ENCODE measurements at regions not wholly inside any gene's neighbourhood (a gene's known extent, or its start where the extent isn't known, plus 50 kb on each side); places are given as distances from the start of the nearest gene placed in this dataset.

DNA sequence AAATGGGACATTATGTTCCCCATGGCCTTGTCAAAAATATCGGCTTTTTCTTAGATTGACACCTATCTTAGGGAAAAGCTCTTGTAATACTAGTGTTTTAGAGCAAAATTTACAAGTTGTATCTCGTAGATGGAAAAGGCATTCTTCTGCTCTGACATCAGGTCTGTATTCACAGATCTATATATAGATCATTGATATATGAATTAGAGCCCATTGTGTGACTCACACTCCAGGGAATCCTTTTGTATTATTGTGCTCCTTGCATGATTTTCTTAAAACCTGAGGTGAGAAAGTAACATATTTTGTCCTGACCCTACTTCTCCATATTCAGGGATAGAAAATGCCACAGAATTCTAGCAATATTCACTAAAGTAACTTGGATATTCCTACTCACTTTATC, 1160.8 kb upstream of the B3GALT2 start:
- no peak for DNase-seq (ENCODE audit: low read depth in 2 of 2)

DNA sequence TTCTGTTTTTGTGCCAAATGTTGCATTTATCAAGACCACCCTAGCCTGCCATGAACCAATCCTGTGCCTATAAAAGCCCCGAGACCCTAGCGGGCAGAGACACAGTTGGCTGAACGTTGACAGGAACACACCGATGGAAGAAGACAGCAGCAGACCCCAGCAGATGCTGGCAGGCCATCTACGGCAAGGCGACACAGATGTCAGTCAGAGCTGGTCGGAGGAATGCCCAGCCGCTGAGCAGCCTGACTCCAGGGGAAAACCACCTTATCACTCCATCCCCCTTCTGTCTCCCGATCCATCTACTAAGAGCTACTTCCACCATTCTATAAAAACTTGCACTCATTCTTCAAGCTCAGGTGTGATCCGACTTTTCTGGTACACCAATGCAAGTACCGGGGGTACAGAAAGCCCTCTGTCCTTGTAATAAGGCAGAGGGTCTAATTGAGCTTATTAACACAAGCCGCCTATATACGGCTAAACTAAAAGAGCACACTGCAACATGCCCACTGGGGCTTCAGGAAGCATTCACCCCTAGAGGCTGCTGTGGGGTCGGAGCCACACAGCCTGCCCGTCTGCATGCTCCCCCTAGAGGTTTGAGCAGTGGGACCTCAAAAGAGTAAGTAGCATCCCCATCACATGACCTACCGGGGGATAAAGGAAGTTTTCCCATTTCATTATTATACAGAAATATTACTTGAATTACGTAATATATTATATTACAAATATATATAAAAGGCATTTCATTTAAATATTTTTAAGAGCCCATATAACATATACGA, 1156.3 kb upstream of the B3GALT2 start:
- DNase-seq (ENCODE audit: low read depth in 2 of 2), result no peak

DNA sequence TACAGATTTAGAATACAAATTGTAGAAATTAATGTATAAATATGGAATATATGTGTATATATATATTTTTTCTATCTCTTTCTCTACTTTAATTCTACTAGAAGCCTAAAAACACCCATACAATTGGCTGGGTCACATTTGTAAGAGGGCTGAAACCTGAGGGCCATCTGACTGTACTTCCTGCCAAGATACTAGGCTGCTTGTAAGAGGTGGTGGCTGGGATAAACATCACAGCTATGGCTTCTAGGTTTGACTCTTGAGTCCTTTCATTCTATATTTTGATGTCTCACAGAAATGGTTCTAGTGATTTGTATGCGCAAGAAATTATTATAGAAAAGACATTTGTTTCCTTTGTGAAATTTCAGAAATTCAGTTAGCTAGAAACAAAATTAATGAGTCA, 1155.2 kb upstream of the B3GALT2 start:
- no peak for DNase-seq (ENCODE audit: low read depth in 2 of 2)

DNA sequence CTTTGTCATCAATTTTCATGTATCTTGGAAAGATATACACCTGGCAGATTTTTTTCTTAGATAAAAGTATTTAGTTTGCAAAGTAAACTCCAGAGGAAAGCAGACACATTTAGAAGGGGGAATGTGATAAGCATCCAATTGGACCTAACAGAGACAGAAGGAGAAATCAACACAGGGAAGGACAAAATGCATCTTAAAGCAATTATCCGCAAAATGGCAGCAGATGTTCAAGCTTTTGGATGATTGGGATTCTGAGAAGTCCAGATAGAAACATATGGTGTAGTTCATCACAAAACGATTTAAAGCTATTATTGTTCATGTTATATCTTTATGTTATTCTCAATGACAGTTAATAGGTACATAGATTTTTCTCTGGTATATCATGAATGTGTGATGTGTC, 1153.1 kb upstream of the B3GALT2 start:
- no peak for DNase-seq (ENCODE audit: low read depth in 2 of 2)

DNA sequence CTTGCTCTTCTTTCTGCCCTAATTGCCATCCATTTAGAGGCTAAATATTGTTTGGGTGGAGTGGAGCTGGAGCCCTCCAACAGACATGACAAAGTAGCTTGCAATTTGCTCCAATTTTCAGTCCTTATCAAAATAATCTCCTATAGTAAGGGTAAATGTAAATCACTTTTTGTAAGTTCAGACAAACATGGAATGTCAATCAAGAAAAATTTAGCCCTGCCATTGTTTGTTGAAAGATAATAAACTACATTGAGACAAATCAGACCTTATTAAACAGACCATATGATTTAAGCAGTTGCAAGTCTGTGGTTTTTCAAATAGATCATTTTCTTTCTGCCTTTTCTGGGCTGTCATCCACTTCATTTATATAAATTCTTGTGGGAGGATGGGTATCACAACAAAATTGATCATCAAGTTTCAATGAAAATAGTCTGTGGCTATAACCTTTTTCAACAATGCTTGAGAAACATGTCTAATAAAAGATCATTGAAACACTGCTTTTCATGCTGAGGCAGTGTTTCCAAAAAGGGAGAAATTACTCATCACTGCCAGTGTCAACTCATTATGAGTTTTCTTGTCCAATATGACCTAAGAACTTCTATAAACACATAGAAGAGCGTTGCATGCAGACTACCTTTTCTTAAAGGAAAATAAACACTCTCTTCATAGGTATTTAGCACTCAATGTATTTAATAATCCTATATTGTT, 1152.0 kb upstream of the B3GALT2 start:
- peak in 1 of 2 donors; percentile 24 for DNase-seq (ENCODE audit: low read depth in 2 of 2)

DNA sequence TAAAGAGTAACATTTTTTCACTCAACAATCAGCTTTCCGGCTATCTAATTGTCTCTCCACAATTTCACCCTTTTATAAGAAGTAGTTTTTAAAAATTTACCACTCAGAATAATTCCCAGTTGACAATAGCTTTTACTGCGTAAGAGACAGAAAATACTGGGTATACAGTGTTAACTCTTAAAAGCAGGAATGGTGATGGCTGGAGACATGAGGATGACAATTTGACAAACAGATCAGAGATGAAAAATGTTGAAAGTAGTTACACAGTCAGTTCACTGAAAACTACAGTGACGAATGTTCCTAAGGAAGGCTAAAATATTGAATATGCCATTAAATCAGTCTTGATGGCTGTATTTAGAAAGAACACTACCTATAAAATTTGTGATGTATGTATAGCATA, 1146.8 kb upstream of the B3GALT2 start:
- DNase-seq (ENCODE audit: low read depth in 2 of 2), result no peak

DNA sequence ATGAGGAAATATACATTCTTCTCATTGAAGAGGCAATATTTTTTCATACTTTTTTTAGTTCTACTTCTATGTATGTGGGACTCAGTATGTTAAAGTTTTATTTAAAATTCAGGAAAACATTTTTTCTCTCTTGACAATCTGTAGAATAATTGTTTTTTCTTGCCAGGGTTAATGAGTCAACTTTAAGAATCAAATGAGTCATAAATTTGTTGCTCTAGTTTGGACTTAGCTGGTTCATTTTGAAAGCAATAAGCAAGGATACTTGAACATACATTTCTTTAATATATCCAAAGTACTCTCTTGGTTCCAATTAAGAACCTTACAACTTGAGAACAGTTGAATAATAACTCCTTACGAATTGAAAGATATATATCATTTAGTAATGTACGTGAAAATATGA, 1145.3 kb upstream of the B3GALT2 start:
- no peak for DNase-seq (ENCODE audit: low read depth in 2 of 2)

DNA sequence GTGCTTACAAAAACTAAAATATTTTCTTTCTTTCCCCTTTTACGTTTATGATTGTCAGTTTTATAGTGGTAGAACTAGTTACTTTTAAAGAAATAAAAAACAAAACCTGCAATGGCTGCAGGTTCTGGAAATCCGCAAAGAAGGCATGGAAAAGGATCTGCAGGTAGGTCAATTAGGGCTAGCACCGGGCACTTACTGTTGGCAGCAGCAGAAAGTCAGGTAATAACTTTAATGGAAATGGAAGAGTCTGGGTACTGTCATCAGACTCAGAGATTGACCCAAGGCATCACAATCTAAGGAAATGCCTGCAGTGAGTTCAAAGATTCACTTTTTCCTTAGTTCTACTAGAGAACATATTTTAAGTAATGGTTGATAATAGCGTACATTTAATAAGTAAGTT, 1136.3 kb upstream of the B3GALT2 start:
- DNase-seq (ENCODE audit: low read depth in 2 of 2), result no peak

DNA sequence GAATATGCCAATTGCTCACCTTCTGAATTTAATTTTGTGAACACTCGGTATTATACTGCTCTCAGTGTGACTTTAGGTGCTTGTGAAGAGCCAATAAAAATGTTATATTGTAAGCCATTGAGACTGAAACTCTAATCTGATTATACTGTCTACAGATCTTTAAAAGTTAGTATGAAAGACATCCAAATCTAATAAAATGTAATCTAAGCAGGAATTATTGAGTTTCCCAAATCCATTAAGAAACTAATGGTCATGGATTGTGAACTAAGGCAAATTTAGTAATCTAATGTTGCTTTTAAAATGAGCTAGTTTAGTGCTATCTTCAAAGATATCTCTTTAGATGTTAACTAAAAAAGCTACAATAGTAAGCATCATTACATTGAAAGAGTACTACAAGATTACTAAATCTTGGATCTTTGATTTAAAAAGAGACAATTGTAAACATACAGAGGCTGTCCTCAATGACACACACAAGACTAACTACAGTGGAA, 1132.4 kb upstream of the B3GALT2 start:
- no peak for DNase-seq (ENCODE audit: low read depth in 2 of 2)

DNA sequence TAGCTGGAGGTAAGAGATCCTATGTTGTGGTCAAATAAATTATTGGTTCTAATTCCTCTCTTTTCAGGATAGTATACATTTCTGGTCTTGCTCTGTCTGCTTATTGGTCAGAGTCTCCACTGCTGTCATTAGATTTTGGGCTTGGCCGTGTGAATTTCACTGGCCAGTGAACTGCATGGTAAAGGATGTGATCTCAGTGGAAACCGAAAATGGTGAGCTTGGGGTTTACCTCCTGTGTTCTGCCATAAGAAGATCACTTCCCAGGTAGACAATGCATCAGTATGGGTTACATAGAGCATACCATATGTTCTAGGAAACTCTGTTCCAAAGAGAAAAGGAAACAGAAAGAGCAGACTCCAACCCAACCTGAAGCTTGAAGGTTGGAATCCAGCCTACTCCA, 1123.3 kb upstream of the B3GALT2 start:
- no peak for DNase-seq (ENCODE audit: low read depth in 2 of 2)

DNA sequence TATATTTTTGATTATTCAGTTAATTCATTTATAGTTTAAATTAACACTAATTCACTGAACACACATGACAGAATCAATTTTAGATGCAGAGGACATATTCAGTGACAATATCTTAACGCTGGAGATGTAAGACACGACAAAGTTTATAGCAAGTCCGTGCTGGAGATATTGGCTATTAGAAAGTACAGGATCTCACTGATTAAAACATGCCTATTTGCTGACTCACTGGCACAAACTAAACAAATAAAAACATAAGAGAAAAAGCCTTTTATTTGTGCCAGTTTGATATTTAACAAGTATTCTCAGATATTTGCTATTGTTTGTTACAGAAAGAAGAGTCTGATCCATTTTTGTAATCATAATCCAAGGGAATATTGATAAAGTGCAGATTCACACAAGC, 1122.9 kb upstream of the B3GALT2 start:
- no peak for DNase-seq (ENCODE audit: low read depth in 2 of 2)

DNA sequence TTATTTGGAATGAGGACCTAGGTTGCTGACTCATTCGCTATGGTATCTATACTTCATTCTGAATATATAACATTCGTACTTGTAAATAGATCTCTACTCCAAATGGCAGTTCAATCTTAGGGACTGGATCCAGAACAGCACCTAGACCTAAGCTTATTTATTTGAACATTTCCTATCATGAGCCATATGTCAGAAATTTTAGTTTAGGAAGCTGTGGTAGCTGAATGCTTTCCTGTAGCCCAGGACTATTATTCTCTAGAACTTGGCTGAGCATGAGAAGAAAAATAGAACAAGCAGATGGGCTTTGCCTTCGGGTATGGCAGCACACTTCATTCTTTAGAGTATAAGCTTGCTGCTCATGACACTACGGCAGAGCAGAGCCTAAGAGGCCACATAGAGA, 1114.4 kb upstream of the B3GALT2 start:
- DNase-seq (ENCODE audit: low read depth in 2 of 2), result no peak

DNA sequence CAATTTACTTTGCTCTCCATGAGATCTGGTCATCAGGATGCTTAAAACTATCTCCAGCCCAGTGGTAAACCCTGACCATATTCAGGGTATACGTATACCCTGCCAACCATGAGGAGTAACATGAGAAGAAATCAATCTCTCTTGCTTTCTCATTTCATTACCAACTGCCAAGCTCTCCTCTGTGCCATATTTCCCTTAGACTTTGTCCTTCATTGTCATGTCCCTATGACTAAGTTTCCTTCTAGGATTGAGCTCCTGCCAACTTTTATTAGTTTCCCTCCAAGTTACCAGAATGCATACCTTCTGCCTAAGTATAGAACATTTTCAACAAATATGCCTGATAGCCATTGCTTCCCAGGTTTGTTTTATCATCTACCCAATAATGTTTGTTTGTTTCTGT, 1113.9 kb upstream of the B3GALT2 start:
- no peak for DNase-seq (ENCODE audit: low read depth in 2 of 2)

DNA sequence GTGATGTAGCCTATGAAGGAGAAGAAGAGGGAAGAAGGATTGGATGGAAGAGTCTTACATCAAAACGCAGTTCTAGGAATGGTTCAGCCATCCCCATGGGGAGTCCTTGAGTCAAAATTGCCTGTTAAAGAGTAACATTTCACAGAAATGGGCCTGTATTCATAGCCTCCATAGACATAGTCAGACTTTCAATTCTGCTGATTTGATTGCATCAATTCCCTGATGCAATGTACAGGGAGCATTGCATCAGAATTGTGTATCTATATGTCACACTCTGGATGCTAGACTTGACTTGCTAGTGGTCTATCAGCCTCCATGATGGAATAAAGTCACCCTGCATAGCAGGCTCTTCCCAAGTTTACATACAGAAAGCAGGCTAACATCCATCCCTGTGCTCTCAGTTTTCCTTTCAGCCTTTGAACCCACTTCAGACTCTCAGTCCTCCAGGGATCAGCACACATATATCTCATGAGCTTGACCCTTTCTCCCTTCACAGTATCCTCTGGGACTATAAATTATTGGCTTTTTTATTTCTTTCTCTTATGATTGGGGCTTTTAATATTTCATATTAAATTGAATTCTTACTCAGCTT, 1111.7 kb upstream of the B3GALT2 start:
- DNase-seq (ENCODE audit: low read depth in 2 of 2), result no peak

DNA sequence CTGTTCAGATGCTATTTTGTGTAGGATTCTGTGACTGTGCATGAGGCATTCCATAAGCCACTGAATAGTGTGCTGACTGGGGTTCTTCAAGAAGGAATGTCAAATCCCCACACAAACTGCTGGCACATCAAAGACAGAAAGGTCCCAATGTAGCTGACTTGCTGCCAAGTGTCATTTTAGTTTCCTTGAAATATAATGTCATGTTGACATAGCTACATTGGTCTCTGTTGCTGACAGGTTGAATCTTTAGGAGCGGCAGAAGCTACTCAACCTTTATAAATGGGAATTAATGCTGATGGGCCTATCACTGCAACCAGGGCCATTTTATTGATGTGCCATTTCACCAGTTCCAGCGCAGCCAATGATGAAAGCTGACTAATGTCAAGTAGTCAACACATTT, 1110.7 kb upstream of the B3GALT2 start:
- DNase-seq (ENCODE audit: low read depth in 2 of 2), result no peak

DNA sequence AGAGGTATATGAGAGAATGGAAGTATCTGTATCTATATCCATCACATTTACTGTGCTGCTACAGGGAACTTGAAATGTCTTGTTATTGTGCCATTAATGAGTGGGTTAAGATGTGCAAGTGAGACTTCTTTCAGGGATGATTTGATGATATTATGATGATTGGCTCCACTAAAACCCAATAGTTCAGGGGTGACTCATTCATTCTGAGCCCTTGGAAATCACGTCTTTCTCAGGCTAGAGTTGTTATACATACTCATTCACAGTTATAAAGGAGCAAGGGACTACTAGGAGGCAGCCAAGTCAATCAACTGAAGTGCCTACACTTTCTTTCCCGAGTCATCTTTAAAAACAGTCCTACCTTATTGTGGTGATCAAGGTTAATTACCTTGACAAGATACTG, 1109.8 kb upstream of the B3GALT2 start:
- no peak for DNase-seq (ENCODE audit: low read depth in 2 of 2)

DNA sequence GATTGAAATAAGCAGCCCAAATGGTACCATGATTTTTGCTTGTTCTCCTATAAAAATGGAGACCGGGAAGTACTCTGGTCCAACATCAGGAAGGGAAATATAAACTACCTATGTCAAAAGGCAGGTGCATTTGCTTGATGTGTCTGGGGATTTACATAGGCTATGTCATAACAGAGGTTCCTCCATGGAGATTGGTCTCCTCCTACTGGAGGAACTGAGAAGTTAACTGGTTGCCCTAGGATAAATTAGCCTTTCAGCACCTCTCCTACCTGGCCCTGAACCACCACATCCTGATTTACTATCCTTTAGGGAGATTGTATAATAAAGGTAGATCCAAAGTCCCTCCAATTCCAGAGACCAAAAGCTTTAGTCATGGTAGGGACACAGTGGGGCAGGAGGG, 1109.3 kb upstream of the B3GALT2 start:
- no peak for DNase-seq (ENCODE audit: low read depth in 2 of 2)

DNA sequence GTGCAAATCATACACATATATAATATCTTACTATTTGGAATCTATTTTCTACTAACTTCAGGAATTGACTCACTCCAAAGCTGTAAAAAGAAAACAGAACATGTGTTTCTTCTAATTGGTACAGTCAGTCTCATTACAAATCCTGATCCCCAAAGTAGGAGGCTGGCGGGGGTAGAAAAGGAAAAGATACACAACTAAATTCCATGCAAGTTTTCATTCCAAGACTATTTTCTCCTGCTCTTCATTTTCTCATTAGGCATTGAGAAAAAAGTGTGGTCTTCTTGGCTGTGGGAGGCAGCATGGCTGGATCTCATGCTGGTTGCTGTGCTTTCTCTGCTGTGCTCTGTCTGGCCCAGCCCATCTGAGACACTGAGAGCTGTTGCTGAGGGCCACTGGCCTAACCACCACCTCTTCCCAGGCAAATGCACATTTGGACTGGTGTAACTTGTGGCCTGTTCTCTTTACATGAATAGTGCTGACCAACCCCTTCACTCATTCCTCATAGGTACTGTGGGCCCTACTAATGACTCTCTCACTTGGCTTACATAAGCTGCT, 1107.5 kb upstream of the B3GALT2 start:
- no peak for DNase-seq (ENCODE audit: low read depth in 2 of 2)

DNA sequence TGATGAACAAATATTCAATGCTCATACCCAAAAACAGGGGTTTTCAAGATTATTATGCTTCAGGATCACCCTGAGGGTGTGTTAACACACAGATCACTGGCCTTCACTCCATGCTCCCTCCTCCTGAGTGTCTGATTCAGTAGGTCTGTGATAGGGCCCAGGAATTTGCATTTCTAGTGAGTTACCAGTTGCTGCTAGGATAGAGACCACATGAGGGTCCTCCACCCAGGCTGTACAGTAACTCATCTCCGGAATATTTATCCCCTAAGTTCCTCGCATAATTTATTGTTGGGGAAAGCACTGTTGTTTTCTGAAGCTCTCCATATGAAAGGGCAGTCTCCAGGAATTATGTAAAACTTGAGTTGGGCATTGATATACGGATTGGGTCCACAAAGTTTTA, 1106.6 kb upstream of the B3GALT2 start:
- no peak for DNase-seq (ENCODE audit: low read depth in 2 of 2)

DNA sequence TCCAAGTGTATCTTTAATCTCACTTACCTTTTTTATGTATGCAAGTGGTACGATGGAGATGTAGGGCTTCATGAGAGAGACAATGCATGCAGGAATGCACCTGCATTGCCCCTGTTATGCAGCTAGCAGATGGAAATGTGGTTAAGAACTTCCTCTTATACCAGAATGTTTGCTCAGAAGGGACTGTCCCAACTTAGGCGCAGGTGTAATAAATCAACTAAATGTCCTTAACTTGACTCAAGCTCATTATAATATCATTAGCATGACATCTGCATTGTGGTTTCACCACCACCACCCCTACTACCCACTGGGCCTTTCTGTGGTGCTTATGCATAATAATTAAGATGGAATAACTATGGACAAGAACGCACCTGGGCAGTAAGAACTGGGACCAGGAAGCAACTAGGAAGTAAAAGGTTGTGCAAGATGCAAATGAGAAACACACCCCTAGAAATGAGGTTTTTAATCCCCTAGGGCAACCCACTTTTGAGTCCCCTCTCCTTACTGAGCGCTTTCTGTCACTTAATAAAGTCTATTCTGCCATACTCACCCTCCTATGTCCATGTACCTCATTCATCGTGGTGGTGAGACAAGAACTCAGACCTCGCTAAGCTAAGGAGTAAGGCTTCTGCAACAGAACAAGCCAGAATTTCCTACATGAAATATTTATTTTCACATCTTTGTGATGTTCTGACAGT, 1103.3 kb upstream of the B3GALT2 start:
- DNase-seq (ENCODE audit: low read depth in 2 of 2), result peak in 1 of 2 donors; percentile 18

DNA sequence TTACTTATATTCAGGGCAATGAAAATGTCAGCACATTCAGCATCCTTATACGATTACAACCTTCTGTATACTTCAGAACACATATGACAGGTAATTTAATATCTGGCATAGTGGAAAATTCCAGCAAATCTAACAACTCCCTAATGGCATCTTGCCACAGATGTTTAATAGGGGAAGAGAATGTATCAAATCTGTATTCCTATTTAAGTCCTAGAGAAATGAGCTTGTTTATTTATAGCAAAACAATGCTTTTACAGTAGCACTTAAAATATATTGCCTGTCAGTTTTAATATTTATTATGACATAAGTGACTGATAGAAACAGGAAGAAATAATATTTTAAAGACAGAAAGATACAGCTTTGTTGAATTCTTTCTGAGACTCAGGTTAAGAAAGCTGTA, 1101.8 kb upstream of the B3GALT2 start:
- DNase-seq (ENCODE audit: low read depth in 2 of 2), result no peak

DNA sequence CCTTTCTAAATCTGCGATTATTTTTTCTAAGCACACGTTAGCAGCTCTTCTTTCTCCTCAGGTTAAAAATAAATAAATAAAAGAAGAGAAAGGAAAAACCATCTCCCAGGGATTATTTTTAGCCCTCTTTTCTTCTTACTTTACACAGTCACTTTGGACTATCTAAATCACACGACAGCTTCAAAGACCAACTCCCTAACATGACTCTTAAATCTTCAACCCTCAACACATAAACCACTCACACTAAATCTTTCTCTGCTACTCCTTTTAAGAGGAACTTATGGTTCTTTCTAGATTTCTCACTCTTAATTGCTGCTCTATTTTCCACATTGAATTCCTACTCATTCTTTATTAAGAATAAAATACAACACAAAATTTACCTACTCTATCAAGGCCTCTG, 1095.0 kb upstream of the B3GALT2 start:
- no peak for DNase-seq (ENCODE audit: low read depth in 2 of 2)
